ENCODE measurements at regions not wholly inside any gene's neighbourhood (a gene's known extent, or its start where the extent isn't known, plus 50 kb on each side); places are given as distances from the start of the nearest gene placed in this dataset.

DNA sequence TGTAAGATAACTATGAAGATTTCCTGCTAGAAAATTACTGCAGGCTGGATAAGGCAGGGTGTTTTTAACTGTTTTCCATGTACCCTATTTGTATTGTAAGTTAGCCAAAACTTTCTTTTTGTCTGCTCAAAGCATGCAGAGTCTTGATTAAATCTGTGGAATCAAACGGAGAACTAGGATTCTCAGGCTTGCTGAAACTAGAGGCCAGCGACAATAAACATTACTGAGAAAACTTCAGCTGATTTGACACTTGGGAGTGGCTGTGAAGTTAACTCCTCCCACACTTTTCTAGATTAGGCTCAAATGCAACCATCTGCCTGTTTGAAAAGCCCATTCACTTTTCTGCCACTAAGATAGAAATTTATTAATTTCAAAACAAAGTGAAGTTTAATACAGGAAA lies 153.2 kb upstream of the FRMD4B start:
- no peak overlapping the region for H3K4me3 ChIP-seq (ENCODE audit: low read depth in 1 of 2, low read length in 1 of 2)
- H3K27ac ChIP-seq, result no peak overlapping the region
- H3K4me1 ChIP-seq (ENCODE audit: control insufficient read depth in 1 of 2, insufficient read depth in 1 of 2, low read depth in 1 of 2, low read length in 1 of 2), result peaks cover 13 to 23% of the 10 kb centered on the region in 2 experiments
- H3K36me3 ChIP-seq, result no peaks in the 10 kb centered on the region
- H3K27me3 ChIP-seq, result peaks cover 65% of the 10 kb centered on the region
- TF ChIP-seq, protein P1, sequence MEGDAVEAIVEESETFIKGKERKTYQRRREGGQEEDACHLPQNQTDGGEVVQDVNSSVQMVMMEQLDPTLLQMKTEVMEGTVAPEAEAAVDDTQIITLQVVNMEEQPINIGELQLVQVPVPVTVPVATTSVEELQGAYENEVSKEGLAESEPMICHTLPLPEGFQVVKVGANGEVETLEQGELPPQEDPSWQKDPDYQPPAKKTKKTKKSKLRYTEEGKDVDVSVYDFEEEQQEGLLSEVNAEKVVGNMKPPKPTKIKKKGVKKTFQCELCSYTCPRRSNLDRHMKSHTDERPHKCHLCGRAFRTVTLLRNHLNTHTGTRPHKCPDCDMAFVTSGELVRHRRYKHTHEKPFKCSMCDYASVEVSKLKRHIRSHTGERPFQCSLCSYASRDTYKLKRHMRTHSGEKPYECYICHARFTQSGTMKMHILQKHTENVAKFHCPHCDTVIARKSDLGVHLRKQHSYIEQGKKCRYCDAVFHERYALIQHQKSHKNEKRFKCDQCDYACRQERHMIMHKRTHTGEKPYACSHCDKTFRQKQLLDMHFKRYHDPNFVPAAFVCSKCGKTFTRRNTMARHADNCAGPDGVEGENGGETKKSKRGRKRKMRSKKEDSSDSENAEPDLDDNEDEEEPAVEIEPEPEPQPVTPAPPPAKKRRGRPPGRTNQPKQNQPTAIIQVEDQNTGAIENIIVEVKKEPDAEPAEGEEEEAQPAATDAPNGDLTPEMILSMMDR (IDR thresholded peaks at IDR 0.05), result no peak
- H3K9me3 ChIP-seq, result no peaks in the 10 kb centered on the region

DNA sequence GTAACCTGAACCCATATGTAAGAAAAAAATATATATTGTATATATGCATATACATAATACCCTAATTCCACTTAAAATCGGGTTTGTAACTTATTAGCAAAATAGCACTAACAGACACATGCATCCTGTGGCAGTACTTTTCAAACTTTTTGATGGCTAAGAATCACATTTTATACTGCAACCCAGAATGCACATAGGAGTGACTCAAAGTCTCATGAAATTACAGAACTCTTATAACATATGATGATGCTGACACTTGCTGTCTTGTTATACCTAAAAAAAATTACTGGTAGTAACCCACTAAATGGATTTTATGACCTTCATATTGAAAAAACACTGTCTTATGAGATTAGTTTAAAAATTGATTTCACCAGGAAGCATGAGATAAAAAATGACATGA lies 152.4 kb upstream of the FRMD4B start:
- Histone ChIP-seq H3K9me3 (no peaks in the 10 kb centered on the region), H3K4me1 (ENCODE audit: control insufficient read depth in 1 of 2, insufficient read depth in 1 of 2, low read depth in 1 of 2, low read length in 1 of 2) (peaks cover 13 to 23% of the 10 kb centered on the region in 2 experiments), H3K27me3 (peaks cover 57% of the 10 kb centered on the region), H3K27ac (no peak overlapping the region), H3K36me3 (no peaks in the 10 kb centered on the region), H3K4me3 (ENCODE audit: low read depth in 1 of 2, low read length in 1 of 2) (no peak overlapping the region)
- TF ChIP-seq, protein P1 (IDR thresholded peaks at IDR 0.05), result no peak

GRCh38 chr3:69536306-69537020 lies 150.6 kb upstream of the FRMD4B start:
- no peak overlapping the region for H3K4me3 ChIP-seq (ENCODE audit: low read depth in 1 of 2, low read length in 1 of 2)
- TF ChIP-seq, protein P1 (IDR thresholded peaks at IDR 0.05), result no peak
- no peaks in the 10 kb centered on the region for H3K9me3 ChIP-seq
- no peaks in the 10 kb centered on the region for H3K36me3 ChIP-seq
- H3K4me1 ChIP-seq (ENCODE audit: control insufficient read depth in 1 of 2, insufficient read depth in 1 of 2, low read depth in 1 of 2, low read length in 1 of 2), result peaks cover 4 to 9% of the 10 kb centered on the region in 2 experiments
- peaks cover 38% of the 10 kb centered on the region for H3K27me3 ChIP-seq
- H3K27ac ChIP-seq, result no peak overlapping the region

- TF ChIP-seq, protein P1 (IDR thresholded peaks at IDR 0.05), result no peak
- Histone ChIP-seq H3K27ac (no peak overlapping the region), H3K27me3 (peaks cover 30% of the 10 kb centered on the region), H3K4me3 (ENCODE audit: low read depth in 1 of 2, low read length in 1 of 2) (no peak overlapping the region), H3K9me3 (no peaks in the 10 kb centered on the region), H3K36me3 (no peaks in the 10 kb centered on the region), H3K4me1 (ENCODE audit: control insufficient read depth in 1 of 2, insufficient read depth in 1 of 2, low read depth in 1 of 2, low read length in 1 of 2) (peaks cover 0 to under 1% of the 10 kb centered on the region in 2 experiments)
Observed at GRCh38 chr3:69535613-69536012, 149.7 kb upstream of the FRMD4B start.

DNA sequence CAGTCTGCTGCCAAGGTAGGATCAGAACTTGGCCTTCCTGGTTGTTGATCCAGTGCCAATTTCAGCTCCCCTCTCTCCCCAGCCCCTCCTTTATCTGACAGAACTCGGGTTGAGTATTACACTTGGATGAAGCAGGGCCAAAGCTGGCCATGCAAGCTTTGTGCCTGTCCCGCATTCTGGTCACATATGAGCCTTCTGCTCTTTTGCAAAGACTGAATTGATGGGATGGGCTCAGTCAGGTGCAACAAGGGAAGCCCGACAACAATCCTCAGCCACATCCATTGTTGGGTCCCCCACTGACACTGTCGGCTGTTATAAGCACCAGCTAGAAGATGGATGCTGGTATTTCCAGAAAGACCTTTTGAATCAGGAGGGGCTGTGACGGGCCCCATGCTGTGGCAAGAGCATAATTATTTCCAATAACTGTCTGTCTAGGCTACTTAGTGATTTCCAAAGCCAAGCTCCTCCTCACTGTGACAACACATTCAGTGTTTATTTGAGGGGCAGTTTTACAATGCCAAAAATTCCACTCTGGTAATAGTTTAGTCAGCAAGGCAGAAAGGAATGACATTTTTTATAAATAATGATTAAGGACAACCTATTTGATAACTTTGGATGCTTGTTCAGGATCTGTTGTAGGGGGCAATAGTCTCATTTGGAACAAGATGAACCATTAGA lies 146.8 kb upstream of the FRMD4B start:
- Histone ChIP-seq H3K27me3 (peaks cover 3% of the 10 kb centered on the region), H3K4me3 (ENCODE audit: low read depth in 1 of 2, low read length in 1 of 2) (no peak overlapping the region), H3K4me1 (ENCODE audit: control insufficient read depth in 1 of 2, insufficient read depth in 1 of 2, low read depth in 1 of 2, low read length in 1 of 2) (no peaks in the 10 kb centered on the region), H3K36me3 (no peaks in the 10 kb centered on the region), H3K9me3 (no peaks in the 10 kb centered on the region), H3K27ac (no peak overlapping the region)
- TF ChIP-seq, protein P1 (IDR thresholded peaks at IDR 0.05), result no peak

All from neutrophil (primary cell).